ENCODE measurements at regions not wholly inside any gene's neighbourhood (a gene's known extent, or its start where the extent isn't known, plus 50 kb on each side); places are given as distances from the start of the nearest gene placed in this dataset.

- no peak for TF ChIP-seq TOX (CRISPR knock-in tag; IDR thresholded peaks at IDR 0.05; ENCODE audit: borderline replicate concordance)
- TF ChIP-seq ZNF565 (CRISPR knock-in tag; conservative IDR thresholded peaks at IDR 0.05; ENCODE audit: low read depth), result no peak
- TF ChIP-seq CREB5 (CRISPR knock-in tag; IDR thresholded peaks at IDR 0.05; ENCODE audit: low read depth), result no peak
- TF ChIP-seq ESRRG (CRISPR knock-in tag; IDR thresholded peaks at IDR 0.05), result no peak
- TF ChIP-seq ARNTL (CRISPR knock-in tag; IDR thresholded peaks at IDR 0.05; ENCODE audit: borderline replicate concordance, low read depth), result no peak
- TF ChIP-seq ZFP3 (CRISPR knock-in tag; IDR thresholded peaks at IDR 0.05), result no peak
- TF ChIP-seq PATZ1 (CRISPR knock-in tag; IDR thresholded peaks at IDR 0.05; ENCODE audit: borderline replicate concordance), result no peak
- no peak for TF ChIP-seq BACH2 (CRISPR knock-in tag; IDR thresholded peaks at IDR 0.05; ENCODE audit: borderline replicate concordance)
- no peak for TF ChIP-seq RARB (CRISPR knock-in tag; IDR thresholded peaks at IDR 0.05)
- no peak for TF ChIP-seq ZNF70 (CRISPR knock-in tag; IDR thresholded peaks at IDR 0.05)
- TF ChIP-seq CSRNP3 (CRISPR knock-in tag; IDR thresholded peaks at IDR 0.05), result no peak
Measured at GRCh38 chr11:56905936-56906335, 82.8 kb upstream of the OR5AK2 start.
